ENCODE measurements at regions not wholly inside any gene's neighbourhood (a gene's known extent, or its start where the extent isn't known, plus 50 kb on each side); places are given as distances from the start of the nearest gene placed in this dataset.

DNA sequence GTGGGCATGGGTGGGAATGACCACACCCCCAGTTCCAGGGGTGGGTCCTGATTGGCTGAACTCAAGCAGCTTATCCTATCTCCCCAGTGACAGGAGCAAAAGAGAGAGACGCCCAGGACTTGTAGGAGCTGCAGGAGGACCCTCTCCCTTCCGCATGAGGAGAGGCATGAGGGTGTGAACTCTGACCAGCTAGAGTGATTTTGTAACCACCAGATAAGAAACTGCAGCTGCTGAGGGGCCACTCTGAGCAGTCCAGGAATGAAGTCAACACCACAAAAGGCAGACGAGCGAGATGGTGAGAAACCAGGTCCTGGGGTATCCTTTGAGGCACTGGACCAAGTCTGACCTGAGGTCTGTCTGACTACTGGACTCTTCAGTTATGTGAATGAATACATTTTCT, 521.9 kb downstream of the BNC2 start:
- H3K36me3 Mint-ChIP-seq: no peaks in the 10 kb centered on the region
- no peak overlapping the region for H3K27ac Mint-ChIP-seq
- no peak overlapping the region for H3K4me3 Mint-ChIP-seq
- no peaks in the 10 kb centered on the region for H3K4me1 Mint-ChIP-seq
- peaks cover 10% of the 10 kb centered on the region for H3K9me3 Mint-ChIP-seq
- DNase-seq (ENCODE audit: low spot score in 2 of 2) (no peak), ATAC-seq (no peak)

DNA sequence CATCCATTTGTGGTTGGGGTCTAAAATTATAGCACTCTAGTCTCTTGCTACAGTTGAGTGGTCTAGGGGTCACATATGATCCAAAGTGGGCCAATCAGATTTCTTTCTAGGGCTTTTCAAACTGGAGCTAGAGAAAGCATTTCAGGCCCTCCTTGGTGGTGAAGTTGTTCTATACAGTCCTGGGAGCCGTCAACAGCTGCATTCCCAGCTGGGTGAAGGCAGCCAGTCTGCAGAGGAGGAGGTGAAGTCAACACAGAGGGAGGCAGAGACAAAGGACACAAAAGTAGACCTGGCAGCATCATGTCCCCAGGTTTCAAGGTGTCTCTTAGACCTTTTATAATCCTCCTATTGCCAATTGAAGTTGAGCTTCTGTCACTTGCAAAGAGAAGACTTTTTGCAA, 518.2 kb downstream of the BNC2 start:
- Mint-ChIP-seq H3K36me3 (no peaks in the 10 kb centered on the region), H3K9me3 (peaks cover 4% of the 10 kb centered on the region), H3K4me3 (no peak overlapping the region), H3K27ac (no peak overlapping the region), H3K4me1 (no peaks in the 10 kb centered on the region)
- ATAC-seq (no peak), DNase-seq (ENCODE audit: low spot score in 2 of 2) (no peak)

DNA sequence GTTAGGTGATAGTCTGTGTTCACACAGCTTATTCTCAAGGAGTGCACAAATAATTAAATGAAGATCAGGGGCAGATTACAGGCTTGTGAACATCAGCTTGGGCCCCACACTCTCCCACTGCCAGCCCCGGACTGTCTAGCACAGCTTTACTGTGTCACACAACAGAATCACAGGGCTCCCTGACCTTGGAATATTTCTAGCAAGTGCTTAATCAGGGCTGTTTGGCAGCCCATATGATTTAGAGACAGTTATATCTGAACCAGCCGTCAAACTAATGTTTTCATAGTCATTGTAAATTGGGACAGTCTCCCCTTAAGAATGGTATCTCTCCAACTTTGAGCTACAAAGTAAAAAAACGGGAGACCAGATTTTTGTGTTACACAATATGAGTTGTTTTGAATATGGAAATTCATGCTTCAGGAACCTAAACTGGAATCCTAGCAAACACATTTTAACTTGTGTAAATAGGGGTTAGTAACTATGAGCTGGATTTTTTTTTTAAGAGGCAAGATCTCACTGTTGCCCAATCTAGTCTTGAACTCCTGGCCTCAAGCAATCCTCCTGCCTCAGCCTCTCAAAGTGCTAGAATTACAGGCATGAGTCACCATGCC, 517.6 kb downstream of the BNC2 start:
- no peak for ATAC-seq
- Mint-ChIP-seq H3K4me1 (no peaks in the 10 kb centered on the region), H3K9me3 (peaks cover 3% of the 10 kb centered on the region), H3K4me3 (no peak overlapping the region), H3K36me3 (no peaks in the 10 kb centered on the region), H3K27ac (no peak overlapping the region)
- no peak for DNase-seq (ENCODE audit: low spot score in 2 of 2)

DNA sequence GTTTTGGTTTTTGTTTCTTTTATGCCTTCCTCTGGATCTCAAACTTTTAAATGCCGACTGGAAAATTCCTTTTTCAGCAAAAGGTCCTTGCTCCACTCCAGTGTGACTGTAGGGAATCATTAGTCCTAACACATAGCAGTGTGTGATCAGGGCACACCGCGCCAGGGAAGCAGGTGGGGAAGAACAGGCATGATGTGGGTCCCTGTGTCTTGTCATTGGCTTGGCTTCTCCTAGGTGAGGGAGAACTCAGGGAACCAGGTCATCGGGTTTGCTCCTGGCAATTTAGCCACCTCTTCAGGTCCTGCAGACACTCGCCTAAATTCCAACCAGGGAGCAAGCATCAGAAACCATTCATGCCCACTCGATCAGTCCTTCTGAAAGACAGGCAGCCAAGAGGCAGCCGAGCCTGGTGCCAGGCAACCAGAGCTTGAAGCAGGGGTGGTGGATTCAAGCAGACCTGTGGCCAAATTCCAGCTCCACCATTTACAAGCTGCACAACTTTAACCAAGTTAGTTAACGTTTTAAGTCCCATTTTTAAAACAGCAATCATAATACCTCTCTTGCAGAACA, 514.2 kb downstream of the BNC2 start:
- no peak overlapping the region for H3K4me3 Mint-ChIP-seq
- no peak overlapping the region for H3K27ac Mint-ChIP-seq
- ATAC-seq (no peak), DNase-seq (ENCODE audit: low spot score in 2 of 2) (no peak)
- H3K9me3 Mint-ChIP-seq: peaks cover 10% of the 10 kb centered on the region
- H3K36me3 Mint-ChIP-seq: no peaks in the 10 kb centered on the region
- no peaks in the 10 kb centered on the region for H3K4me1 Mint-ChIP-seq

DNA sequence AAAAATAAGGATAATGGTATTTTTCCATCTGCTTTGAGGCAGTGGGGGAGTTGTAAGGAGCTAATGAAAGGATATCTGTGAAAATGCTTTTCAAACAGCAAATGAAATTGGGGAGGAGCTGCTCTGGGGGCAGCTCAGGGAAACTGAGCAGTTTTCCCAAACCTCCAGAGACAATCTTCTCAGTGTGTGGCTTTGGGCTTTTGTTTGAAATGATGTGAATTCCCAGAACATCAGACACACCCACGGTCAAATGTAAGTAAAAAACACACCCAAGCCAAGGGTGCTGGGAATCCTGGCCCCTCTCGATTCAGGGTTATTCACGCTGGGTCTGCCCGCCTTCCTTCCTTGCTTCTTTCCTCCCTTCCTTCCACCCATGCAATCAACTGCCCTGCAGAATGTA, 512.6 kb downstream of the BNC2 start:
- H3K4me3 Mint-ChIP-seq: no peak overlapping the region
- H3K27ac Mint-ChIP-seq: no peak overlapping the region
- no peaks in the 10 kb centered on the region for H3K36me3 Mint-ChIP-seq
- ATAC-seq (no peak), DNase-seq (ENCODE audit: low spot score in 2 of 2) (no peak)
- H3K9me3 Mint-ChIP-seq: peaks cover 10% of the 10 kb centered on the region
- no peaks in the 10 kb centered on the region for H3K4me1 Mint-ChIP-seq

DNA sequence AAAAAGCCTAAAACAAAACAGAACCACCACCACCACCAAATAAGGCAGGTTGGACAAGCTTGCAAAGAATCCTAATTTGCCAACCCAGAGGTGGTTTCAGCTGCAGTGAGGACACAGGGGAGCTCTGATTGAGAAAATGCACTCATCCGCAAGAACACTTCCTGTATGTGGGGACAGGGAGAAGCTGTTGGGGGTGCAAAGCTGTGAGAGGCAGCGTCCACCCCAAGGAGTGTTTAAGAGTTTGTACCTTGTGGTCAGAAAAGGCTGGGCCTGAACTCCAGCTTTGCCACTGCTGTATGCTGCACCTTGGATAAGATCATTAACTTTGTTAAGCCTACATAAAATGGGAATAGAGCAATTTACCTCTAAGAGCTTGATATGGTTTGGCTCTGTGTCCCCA, 511.7 kb downstream of the BNC2 start:
- H3K27ac Mint-ChIP-seq: no peak overlapping the region
- no peak for ATAC-seq
- no peaks in the 10 kb centered on the region for H3K4me1 Mint-ChIP-seq
- H3K36me3 Mint-ChIP-seq: no peaks in the 10 kb centered on the region
- H3K9me3 Mint-ChIP-seq: peaks cover 10% of the 10 kb centered on the region
- H3K4me3 Mint-ChIP-seq: no peak overlapping the region
- no peak for DNase-seq (ENCODE audit: low spot score in 2 of 2)
